Suprapubic skin (tissue), 4 donors: ENCODE measurements at regions not wholly inside any gene's neighbourhood (a gene's known extent, or its start where the extent isn't known, plus 50 kb on each side); places are given as distances from the start of the nearest gene placed in this dataset.

Source experiments
- EP300 ChIP-seq: sonication (generic); formaldehyde crosslinking; IDR thresholded peaks from one replicate; pipeline ENCODE4 v1.6.1; 2017; ENCODE audit warnings: antibody characterized with exemption
- POLR2A ChIP-seq, 2 donors: fragments of 450-650 bp; IDR thresholded peaks; one replicate each; pipeline ENCODE4 v1.6.1; 2017; ENCODE audit warnings: antibody characterized with exemption in 2 of 2, mild to moderate bottlenecking in 2 of 2, moderate library complexity in 2 of 2
- POLR2AphosphoS5 ChIP-seq, 3 donors: sonication (generic); formaldehyde crosslinking; IDR thresholded peaks; one replicate each; pipeline ENCODE4 v1.6.1; 2017; ENCODE audit warnings: antibody characterized with exemption in 3 of 3
- TF ChIP-seq, protein P1 (sequence below), 2 donors: fragments of 200-600 bp in 1 of 2; fragments of 450-650 bp in 1 of 2; sonication (generic) in 1 of 2; IDR thresholded peaks; one replicate each; pipeline ENCODE4 v1.5.1; 2016 to 2019; ENCODE audit warnings: antibody characterized with exemption in 2 of 2, mild to moderate bottlenecking in 1 of 2, moderate library complexity in 1 of 2

- TF ChIP-seq, protein P1, sequence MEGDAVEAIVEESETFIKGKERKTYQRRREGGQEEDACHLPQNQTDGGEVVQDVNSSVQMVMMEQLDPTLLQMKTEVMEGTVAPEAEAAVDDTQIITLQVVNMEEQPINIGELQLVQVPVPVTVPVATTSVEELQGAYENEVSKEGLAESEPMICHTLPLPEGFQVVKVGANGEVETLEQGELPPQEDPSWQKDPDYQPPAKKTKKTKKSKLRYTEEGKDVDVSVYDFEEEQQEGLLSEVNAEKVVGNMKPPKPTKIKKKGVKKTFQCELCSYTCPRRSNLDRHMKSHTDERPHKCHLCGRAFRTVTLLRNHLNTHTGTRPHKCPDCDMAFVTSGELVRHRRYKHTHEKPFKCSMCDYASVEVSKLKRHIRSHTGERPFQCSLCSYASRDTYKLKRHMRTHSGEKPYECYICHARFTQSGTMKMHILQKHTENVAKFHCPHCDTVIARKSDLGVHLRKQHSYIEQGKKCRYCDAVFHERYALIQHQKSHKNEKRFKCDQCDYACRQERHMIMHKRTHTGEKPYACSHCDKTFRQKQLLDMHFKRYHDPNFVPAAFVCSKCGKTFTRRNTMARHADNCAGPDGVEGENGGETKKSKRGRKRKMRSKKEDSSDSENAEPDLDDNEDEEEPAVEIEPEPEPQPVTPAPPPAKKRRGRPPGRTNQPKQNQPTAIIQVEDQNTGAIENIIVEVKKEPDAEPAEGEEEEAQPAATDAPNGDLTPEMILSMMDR (IDR thresholded peaks at IDR 0.05), result no peak
- TF ChIP-seq POLR2A (IDR thresholded peaks at IDR 0.05) (no peak), POLR2AphosphoS5 (IDR thresholded peaks at IDR 0.05) (no peak), EP300 (no peak)
These were observed 540.0 kb upstream of the TBX3 start for GRCh38 chr12:115223991-115224390.
